CMK (cell line): ENCODE measurements at regions not wholly inside any gene's neighbourhood (a gene's known extent, or its start where the extent isn't known, plus 50 kb on each side); places are given as distances from the start of the nearest gene placed in this dataset.

Experiments
- DNase-seq: peaks from one replicate; pipeline ENCODE4 v3.0.0-alpha.2; 2010; ENCODE audit warnings: low read depth

- no peak for DNase-seq
Observed at GRCh38 chr9:134227451-134228411, 63.4 kb upstream of the RNU6ATAC start.

GRCh38 chr9:134228649-134229048 lies 64.3 kb upstream of the RNU6ATAC start:
- no peak for DNase-seq

- no peak for DNase-seq
Observed at GRCh38 chr9:134229466-134230091, 65.2 kb upstream of the RNU6ATAC start.

GRCh38 chr9:134230092-134230941 lies 66.0 kb upstream of the RNU6ATAC start:
- no peak for DNase-seq

- DNase-seq, result no peak
Observed at GRCh38 chr9:134230942-134231325, 66.6 kb upstream of the RNU6ATAC start.

- no peak for DNase-seq
Observed at GRCh38 chr9:134231330-134231745, 67.0 kb upstream of the RNU6ATAC start.

GRCh38 chr9:134231767-134232166 lies 67.4 kb upstream of the RNU6ATAC start:
- DNase-seq, result no peak

- DNase-seq, result no peak
Observed at GRCh38 chr9:134233022-134233421, 68.7 kb upstream of the RNU6ATAC start.

- DNase-seq, result no peak
Observed at GRCh38 chr9:134234001-134234660, 69.8 kb upstream of the RNU6ATAC start.

GRCh38 chr9:134234687-134235359 lies 70.5 kb upstream of the RNU6ATAC start:
- no peak for DNase-seq

GRCh38 chr9:134235366-134235765 lies 71.0 kb upstream of the RNU6ATAC start:
- no peak for DNase-seq

GRCh38 chr9:134236001-134236421 lies 71.6 kb upstream of the RNU6ATAC start:
- no peak for DNase-seq

- no peak for DNase-seq
Observed at GRCh38 chr9:134236935-134237629, 72.7 kb upstream of the RNU6ATAC start.

- no peak for DNase-seq
Observed at GRCh38 chr9:134237630-134238265, 73.4 kb upstream of the RNU6ATAC start.

- no peak for DNase-seq
Observed at GRCh38 chr9:134239130-134239903, 75.0 kb upstream of the RNU6ATAC start.

GRCh38 chr9:134239939-134240338 lies 75.6 kb upstream of the RNU6ATAC start:
- DNase-seq, result no peak

- DNase-seq, result no peak
Observed at GRCh38 chr9:134240361-134240760, 76.0 kb upstream of the RNU6ATAC start.

- DNase-seq, result no peak
Observed at GRCh38 chr9:134242706-134243105, 78.3 kb upstream of the RNU6ATAC start.

- DNase-seq, result no peak
Observed at GRCh38 chr9:134243778-134244467, 79.6 kb upstream of the RNU6ATAC start.
